GM13977 (cell line): ENCODE measurements at regions not wholly inside any gene's neighbourhood (a gene's known extent, or its start where the extent isn't known, plus 50 kb on each side); places are given as distances from the start of the nearest gene placed in this dataset.
"Not testable (repeated sequence)": the region's sequence is repeated elsewhere in the genome, so short reads cannot be mapped to it uniquely, and the experiment has no call there.

Source experiments
- DNase-seq: peaks from one replicate; pipeline ENCODE4 v3.0.0; 2012; ENCODE audit warnings: low spot score
- CTCF ChIP-seq: IDR thresholded peaks from 2 replicates; pipeline ENCODE4 v1.5.1; 2012; ENCODE audit warnings: mild to moderate bottlenecking, control low read depth; ENCODE audit not compliant: insufficient read depth; ENCODE audit errors: extremely low read depth, missing control alignments
- in situ Hi-C: fragments of 300-500 bp; cut with MboI; formaldehyde crosslinking; loops from one replicate; pipeline ENCODE4 v1.12.0; 2022; ENCODE audit warnings: low sequenced_read_pairs, low pct_unique_long_range_greater_than_20kb, mixed read lengths, inconsistent platforms; ENCODE audit not compliant: unreplicated experiment

- peak; percentile 37 for TF ChIP-seq CTCF
- DNase-seq, in situ Hi-C loops: not testable (repeated sequence)
Observed at GRCh38 chr10:38390725-38391124, 296.6 kb downstream of the ZNF37A start.

- in situ Hi-C loops, DNase-seq: not testable (repeated sequence)
Observed at GRCh38 chr10:38395465-38395864, 301.3 kb downstream of the ZNF37A start.

DNA sequence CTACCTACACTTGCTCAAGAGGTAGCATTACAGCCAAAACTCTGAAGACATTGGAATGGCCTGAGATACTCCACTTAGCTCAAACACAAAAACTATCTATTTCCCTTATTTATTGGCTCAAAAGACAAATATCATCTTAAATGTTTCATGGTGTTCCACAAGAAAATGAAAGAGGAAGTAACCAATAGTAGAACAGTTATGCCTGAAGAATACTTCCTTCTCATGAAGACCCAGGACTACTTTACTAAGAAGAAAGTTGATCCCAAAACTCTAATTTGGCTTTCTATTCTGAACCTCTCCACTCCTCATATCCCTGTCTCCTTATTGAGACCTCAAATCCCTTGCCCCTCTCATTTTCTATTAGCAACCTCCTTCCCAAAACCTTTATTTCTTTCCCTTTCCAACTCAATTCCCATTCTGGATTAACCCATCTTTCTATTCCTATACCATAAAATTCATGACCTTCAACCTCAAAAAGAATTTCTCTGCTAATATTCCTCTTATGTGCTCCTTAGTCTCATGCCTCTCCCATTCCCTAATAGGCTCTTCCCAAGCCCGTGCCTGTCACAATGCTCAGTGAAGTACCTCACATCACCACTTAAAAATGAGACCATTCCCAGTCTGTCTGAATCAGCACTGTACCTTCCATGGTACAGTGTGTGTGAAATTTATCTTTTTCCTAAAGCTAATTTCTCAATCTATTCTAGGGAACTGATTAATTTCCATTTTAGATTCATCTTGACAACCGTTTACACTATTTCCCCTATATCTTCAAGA, 302.2 kb downstream of the ZNF37A start:
- DNase-seq, in situ Hi-C loops: not testable (repeated sequence)

DNA sequence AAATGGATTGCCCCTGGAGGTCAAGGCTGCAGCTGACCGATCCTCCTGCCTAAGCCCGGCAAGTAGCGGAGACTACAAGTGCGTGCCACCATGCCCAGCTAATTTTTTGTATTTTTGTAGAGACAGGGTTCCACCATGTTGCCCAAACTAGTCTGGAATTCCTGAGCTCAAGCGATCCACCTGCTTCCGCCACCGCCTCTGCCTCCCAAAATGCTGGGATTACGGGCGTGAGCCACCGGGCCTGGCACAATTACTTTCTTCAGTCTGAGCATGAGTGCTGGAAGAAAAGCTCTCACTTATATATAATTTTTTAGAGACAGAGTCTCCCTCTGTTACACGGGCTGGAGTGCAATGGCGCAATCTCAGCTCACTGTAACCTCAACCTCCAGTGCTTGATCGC, 307.4 kb downstream of the ZNF37A start:
- DNase-seq, in situ Hi-C loops: not testable (repeated sequence)

- in situ Hi-C loops, result not testable (repeated sequence)
- DNase-seq, result peak; percentile 90
Observed at GRCh38 chr10:38402442-38403346, 308.6 kb downstream of the ZNF37A start.

DNA sequence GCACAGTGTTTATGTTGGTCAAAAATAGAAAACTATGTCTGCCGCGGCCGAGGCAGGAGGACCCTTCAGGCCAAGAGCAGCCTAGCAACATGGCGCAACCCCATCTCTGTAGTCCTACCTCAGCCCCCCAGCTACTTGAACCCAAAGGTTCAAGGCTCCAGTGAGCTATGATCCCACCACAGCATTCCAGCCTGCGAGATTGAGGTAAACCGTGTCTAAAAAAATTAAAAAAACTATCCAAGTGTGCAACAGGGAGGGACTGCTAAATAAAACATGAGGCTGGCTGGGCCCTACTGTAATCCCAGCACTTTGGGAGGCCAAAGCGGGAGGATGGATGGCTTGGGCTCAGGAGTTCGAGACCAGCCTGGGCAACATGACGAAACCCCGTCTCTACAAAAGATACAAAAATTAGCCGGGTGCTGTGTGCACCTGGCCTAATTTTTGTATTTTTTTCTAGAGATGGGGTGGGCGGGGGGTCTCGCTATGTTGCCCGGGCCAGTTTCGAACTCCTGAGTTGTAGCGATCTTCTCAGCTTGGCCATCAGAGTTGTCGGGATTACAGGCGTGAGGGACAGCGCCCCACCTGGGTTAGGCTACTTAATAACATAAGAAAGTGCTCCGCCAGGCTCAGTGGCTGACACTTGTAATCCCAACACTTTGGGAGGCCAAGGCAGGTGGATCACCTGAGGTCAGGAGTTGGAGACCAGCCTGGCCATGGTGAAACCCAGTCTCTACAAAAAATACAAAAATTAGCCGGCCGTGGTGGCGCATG, 309.4 kb downstream of the ZNF37A start:
- DNase-seq, in situ Hi-C loops: not testable (repeated sequence)

DNA sequence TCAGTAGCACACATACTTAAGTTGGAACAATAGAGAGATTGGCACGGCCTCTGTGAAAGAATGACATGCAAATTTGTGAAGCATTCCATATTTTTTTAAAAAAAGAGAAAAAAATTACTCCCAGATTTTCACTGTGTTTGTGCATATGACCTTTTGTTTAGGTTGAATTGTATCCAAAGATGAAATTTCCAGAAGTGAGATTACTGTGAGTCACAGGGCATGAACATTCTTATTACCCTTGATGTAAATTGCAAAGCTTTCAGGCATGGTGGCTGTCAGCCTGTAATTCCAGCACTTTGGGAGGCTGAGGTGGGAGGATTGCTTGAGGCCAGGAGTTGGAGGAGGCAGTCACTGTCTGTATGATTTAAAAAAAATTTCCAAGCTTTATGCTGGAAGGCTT, 329.5 kb downstream of the ZNF37A start:
- DNase-seq, in situ Hi-C loops: not testable (repeated sequence)

GRCh38 chr10:38430242-38430641, 336.1 kb downstream of the ZNF37A start:
- DNase-seq, in situ Hi-C loops: not testable (repeated sequence)

GRCh38 chr10:38437359-38437758, 343.2 kb downstream of the ZNF37A start:
- DNase-seq, result not testable (repeated sequence)

GRCh38 chr10:38448614-38449355, 354.6 kb downstream of the ZNF37A start:
- peak; percentile 1 for DNase-seq
- in situ Hi-C loops, result not testable (repeated sequence)

More at GRCh38 chr10:38437359-38437758, 343.2 kb downstream of the ZNF37A start:
- in situ Hi-C loops, result not testable (repeated sequence)

- DNase-seq, in situ Hi-C loops: not testable (repeated sequence)
Observed at GRCh38 chr10:38449618-38450017, 355.5 kb downstream of the ZNF37A start.

DNA sequence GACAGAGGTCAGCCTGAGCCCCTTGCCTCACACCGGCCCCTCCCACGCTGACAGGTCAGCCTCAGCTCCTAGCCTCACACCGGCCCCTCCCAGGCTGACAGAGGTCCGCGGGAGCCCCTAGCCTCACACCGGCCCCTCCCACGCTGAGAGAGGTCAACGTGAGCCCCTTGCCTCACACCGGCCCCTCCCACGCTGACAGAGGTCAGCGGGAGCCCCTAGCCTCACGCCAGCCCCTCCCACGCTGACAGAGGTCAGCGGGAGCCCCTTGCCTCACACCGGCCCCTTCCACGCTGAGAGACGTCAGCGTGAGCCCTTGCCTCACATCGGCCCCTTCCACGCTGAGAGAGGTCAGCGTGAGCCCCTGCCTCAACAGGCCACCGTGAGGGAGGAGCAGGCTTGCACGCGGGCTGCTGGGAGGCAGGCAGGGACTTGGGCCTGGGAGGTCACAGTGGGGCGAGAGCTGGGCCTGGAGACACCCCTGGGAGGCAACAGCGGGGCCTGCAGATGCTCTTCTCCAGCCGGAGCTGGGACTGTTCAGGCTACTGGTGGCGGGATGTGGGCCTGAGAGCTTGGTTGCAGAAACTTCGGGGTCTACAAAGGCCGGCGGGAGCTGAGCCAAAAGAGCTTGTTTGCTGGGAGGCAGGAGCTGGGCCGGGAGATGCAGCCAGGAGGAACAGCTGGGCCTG, 356.4 kb downstream of the ZNF37A start:
- peak; percentile 1 for DNase-seq
- in situ Hi-C loops, result not testable (repeated sequence)

GRCh38 chr10:38451306-38451967, 357.3 kb downstream of the ZNF37A start:
- peak; percentile 0 for DNase-seq
- in situ Hi-C loops, result not testable (repeated sequence)
